ENCODE measurements at regions not wholly inside any gene's neighbourhood (a gene's known extent, or its start where the extent isn't known, plus 50 kb on each side); places are given as distances from the start of the nearest gene placed in this dataset.

GRCh38 chr14:36429692-36430091 lies 90.3 kb downstream of the NKX2-1 start:
- no peaks in the 10 kb centered on the region for H3K79me2 ChIP-seq (ENCODE audit: control insufficient read depth, insufficient read depth, low read length)
- no peak overlapping the region for H2AFZ ChIP-seq (ENCODE audit: low read depth, low read length)
- H3K4me2 ChIP-seq (ENCODE audit: insufficient read depth, low read length), result no peak overlapping the region
- POLR2A ChIA-PET, result no interaction called here
- H3K27ac ChIP-seq (ENCODE audit: insufficient read depth, low read depth, low read length), result no peak overlapping the region
- FAIRE-seq (no peak), DNase-seq (ENCODE audit: low read depth, low spot score) (no peak)
- no peak overlapping the region for H3K4me3 ChIP-seq (replicated peaks in 1 of 3; ENCODE audit: insufficient read depth in 1 of 3, low read depth in 1 of 3, low read length in 3 of 3)
- no peaks in the 10 kb centered on the region for H3K36me3 ChIP-seq (ENCODE audit: control insufficient read depth in 2 of 2, extremely low read depth in 1 of 2, insufficient read depth in 2 of 2, low read length in 2 of 2)
- H3K9me3 ChIP-seq (replicated peaks; ENCODE audit: control insufficient read depth, insufficient read depth, low read length), result no peaks in the 10 kb centered on the region
- CTCF ChIA-PET, result no interaction called here
- dilution Hi-C loops (cut with MboI; ENCODE audit: extremely low pct_ligation_motif_present, low sequenced_read_pairs) (no loop called here), intact Hi-C loops (cut with micrococcal nuclease) (no loop called here)
- no peak for TF ChIP-seq POLR2AphosphoS5 (IDR thresholded peaks at IDR 0.05; ENCODE audit: insufficient read depth, low read depth, low read length)
- no peak for TF ChIP-seq FOS (IDR thresholded peaks at IDR 0.05; ENCODE audit: borderline replicate concordance, insufficient read depth, low read length)
- no peak for TF ChIP-seq EZH2 (IDR thresholded peaks at IDR 0.05; ENCODE audit: borderline replicate concordance, low read depth, low read length, severe bottlenecking)
- TF ChIP-seq, protein P1, sequence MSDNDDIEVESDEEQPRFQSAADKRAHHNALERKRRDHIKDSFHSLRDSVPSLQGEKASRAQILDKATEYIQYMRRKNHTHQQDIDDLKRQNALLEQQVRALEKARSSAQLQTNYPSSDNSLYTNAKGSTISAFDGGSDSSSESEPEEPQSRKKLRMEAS (IDR thresholded peaks at IDR 0.05; ENCODE audit: insufficient read depth, insufficient read length), result no peak
- no peak for TF ChIP-seq MYC (IDR thresholded peaks at IDR 0.05; ENCODE audit: low read depth, low read length)
- no peak for TF ChIP-seq CTCF (IDR thresholded peaks at IDR 0.05; ENCODE audit: extremely low read depth in 1 of 2, insufficient read depth in 1 of 2, low read depth in 1 of 2, low read length in 2 of 2)
- TF ChIP-seq GATA2 (IDR thresholded peaks at IDR 0.05; ENCODE audit: insufficient read depth, insufficient read length, low read depth, low read length), result no peak
- TF ChIP-seq JUN (IDR thresholded peaks at IDR 0.05; ENCODE audit: borderline replicate concordance, insufficient read depth, insufficient read length, low read depth), result no peak
- TF ChIP-seq POLR2A (IDR thresholded peaks at IDR 0.05; ENCODE audit: low read depth, low read length), result no peak
- H3K4me1 ChIP-seq (ENCODE audit: control insufficient read depth, extremely low read depth, insufficient read depth, low read length), result no peaks in the 10 kb centered on the region
- H3K9me1 ChIP-seq (replicated peaks; ENCODE audit: control insufficient read depth, extremely low read depth, insufficient read depth, low read length), result no peaks in the 10 kb centered on the region
- no peaks in the 10 kb centered on the region for H3K27me3 ChIP-seq (ENCODE audit: control insufficient read depth in 2 of 2, insufficient read depth in 2 of 2, low read length in 2 of 2)
- H3K9ac ChIP-seq (replicated peaks; ENCODE audit: extremely low read depth, insufficient read depth, low read length), result no peak overlapping the region
- no peaks in the 10 kb centered on the region for H4K20me1 ChIP-seq (replicated peaks; ENCODE audit: control insufficient read depth, extremely low read depth, insufficient read depth, low read length)
- BruUV-seq (replicated peaks), result no TSS peak

Measured in endothelial cell of umbilical vein (primary cell).